Psoas muscle (tissue), 7 donors: ENCODE measurements at regions not wholly inside any gene's neighbourhood (a gene's known extent, or its start where the extent isn't known, plus 50 kb on each side); places are given as distances from the start of the nearest gene placed in this dataset.
"Not testable (repeated sequence)": the region's sequence is repeated elsewhere in the genome, so short reads cannot be mapped to it uniquely, and the experiment has no call there.

ENCODE experiments used
- ATAC-seq, 4 donors: fragments of 200-7000 bp; cut with Tn5 transposase; one replicate each; pipeline ENCODE4 v1.9.1; 2020; ENCODE audit warnings: moderate library complexity in 3 of 4, mild to moderate bottlenecking in 2 of 4
- DNase-seq, 2 donors: peaks; one replicate each; pipeline ENCODE4 v3.0.0-alpha.2; 2020
- H3K27ac ChIP-seq: fragments of 200-600 bp; one replicate; pipeline ENCODE4 v1.8.0; 2022
- H3K27me3 ChIP-seq, 3 donors: fragments of 200-600 bp in 1 of 3; one replicate each; pipeline versions ENCODE4 v1.6.1 to v1.8.0; 2013 to 2022; ENCODE audit warnings: low read length in 2 of 3, mild to moderate bottlenecking in 2 of 3, moderate library complexity in 1 of 3; ENCODE audit not compliant: insufficient read depth in 3 of 3
- H3K36me3 ChIP-seq, 2 donors: fragments of 200-600 bp in 1 of 2; one replicate each; pipeline versions ENCODE4 v1.6.1 to v1.8.0; 2013 to 2022; ENCODE audit warnings: low read depth in 1 of 2, mild to moderate bottlenecking in 1 of 2, moderate library complexity in 1 of 2; ENCODE audit not compliant: insufficient read depth in 1 of 2
- H3K4me1 ChIP-seq: fragments of 200-600 bp; one replicate; pipeline ENCODE4 v1.8.0; 2022
- H3K4me3 ChIP-seq: fragments of 200-600 bp; one replicate; pipeline ENCODE4 v1.8.0; 2022; ENCODE audit warnings: mild to moderate bottlenecking
- H3K9me3 ChIP-seq: fragments of 200-600 bp; one replicate; pipeline ENCODE4 v1.8.0; 2022
- CTCF ChIP-seq: fragments of 200-600 bp; IDR thresholded peaks from one replicate; pipeline ENCODE4 v1.8.0; 2022; ENCODE audit warnings: antibody characterized with exemption
- WGBS, 3 donors: extraction: QIAGEN DNeasy Blood & Tissue Kit; methylation state at CpG; one replicate each; pipeline versions ENCODE4 v1.1.6 to v1.1.7; 2013; 5-methylcytosine and 5-hydroxymethylcytosine counted together
- intact Hi-C, 2 donors: fragments of 100-400 bp; cut with DNase I; formaldehyde crosslinking; loops; one replicate each; pipeline versions ENCODE4 v1.11.0 to v1.14.2; 2022
- donor health status: healthy with polysubstance abuse.
- donor health status: DM: no; HTN: no; CAD: no; lungs with moderate emphysema.
- donor health status: Bipolar disorder and iron deficiency.
- donor health status: healthy.
- donor health status: DM: yes; HTN: yes; CAD: no.
- donor health status: DM: no; HTN: no; CAD: no.
- donor health status: DM: yes; HTN: yes; CAD: no.

- H3K9me3 ChIP-seq, result no peaks in the 10 kb centered on the region
- no peaks in the 10 kb centered on the region for H3K36me3 ChIP-seq
- no peaks in the 10 kb centered on the region for H3K4me1 ChIP-seq
- 31 to 35% (median 32%) methylated on average over 1 of the region's 1 CpG for WGBS, 3 donors
- DNase-seq, result no peak
- intact Hi-C loops, result no loop called here
- no peak for ATAC-seq
- no peak overlapping the region for H3K4me3 ChIP-seq
- no peaks in the 10 kb centered on the region for H3K27me3 ChIP-seq
- TF ChIP-seq CTCF, result no peak
- no peak overlapping the region for H3K27ac ChIP-seq
Measured at GRCh38 chr2:153404792-153405191, 73.8 kb downstream of the RPRM start.

GRCh38 chr2:153403940-153404339 lies 74.6 kb downstream of the RPRM start:
- no peak for TF ChIP-seq CTCF
- Histone ChIP-seq H3K4me3 (no peak overlapping the region), H3K4me1 (no peaks in the 10 kb centered on the region), H3K9me3 (no peaks in the 10 kb centered on the region), H3K36me3 (no peaks in the 10 kb centered on the region), H3K27ac (no peak overlapping the region), H3K27me3 (no peaks in the 10 kb centered on the region)
- 69 to 71% (median 70%) methylated on average over 2 of the region's 2 CpGs for WGBS, 3 donors
- no peak for ATAC-seq
- DNase-seq, result no peak
- intact Hi-C loops, result no loop called here

DNA sequence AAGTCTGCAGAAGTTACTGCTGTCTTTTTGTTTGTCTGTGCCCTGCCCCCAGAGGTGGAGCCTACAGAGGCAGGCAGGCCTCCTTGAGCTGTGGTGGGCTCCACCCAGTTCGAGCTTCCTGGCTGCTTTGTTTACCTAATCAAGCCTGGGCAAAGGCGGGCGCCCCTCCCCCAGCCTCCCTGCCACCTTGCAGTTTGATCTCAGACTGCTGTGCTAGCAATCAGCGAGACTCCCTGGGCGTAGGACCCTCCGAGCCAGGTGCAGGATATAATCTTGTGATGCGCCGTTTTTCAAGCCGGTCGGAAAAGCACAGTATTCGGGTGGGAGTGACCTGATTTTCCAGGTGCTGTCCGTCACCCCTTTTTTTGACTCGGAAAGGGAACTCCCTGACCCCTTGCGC lies 75.2 kb downstream of the RPRM start:
- H3K27me3 ChIP-seq, H3K9me3 ChIP-seq, intact Hi-C loops, ATAC-seq, H3K4me1 ChIP-seq, H3K27ac ChIP-seq, DNase-seq, H3K36me3 ChIP-seq, H3K4me3 ChIP-seq: not testable (repeated sequence)
- WGBS, 3 donors, result 77 to 79% (median 78%) methylated on average over 14 of the region's 14 CpGs

- ATAC-seq (no peak), DNase-seq (no peak)
- no peak for TF ChIP-seq CTCF
- Histone ChIP-seq H3K4me3 (no peak overlapping the region), H3K9me3 (no peaks in the 10 kb centered on the region), H3K4me1 (no peaks in the 10 kb centered on the region), H3K27ac (no peak overlapping the region), H3K27me3 (no peaks in the 10 kb centered on the region), H3K36me3 (no peaks in the 10 kb centered on the region)
- intact Hi-C loops, result no loop called here
- WGBS, 3 donors, result 65 to 69% (median 67%) methylated on average over 5 of the region's 5 CpGs
Measured at GRCh38 chr2:153394686-153395085, 83.9 kb downstream of the RPRM start.

GRCh38 chr2:153394247-153394646 lies 84.3 kb downstream of the RPRM start:
- Histone ChIP-seq H3K36me3 (no peaks in the 10 kb centered on the region), H3K27ac (no peak overlapping the region), H3K9me3 (no peaks in the 10 kb centered on the region), H3K27me3 (no peaks in the 10 kb centered on the region), H3K4me1 (no peaks in the 10 kb centered on the region), H3K4me3 (no peak overlapping the region)
- no peak for DNase-seq
- TF ChIP-seq CTCF, result no peak
- no peak for ATAC-seq
- intact Hi-C loops, result no loop called here
